22Rv1 (cell line): ENCODE measurements at regions not wholly inside any gene's neighbourhood (a gene's known extent, or its start where the extent isn't known, plus 50 kb on each side); places are given as distances from the start of the nearest gene placed in this dataset.

ENCODE experiments used
- CTCF ChIP-seq: fragments of 450-650 bp; IDR thresholded peaks from 2 replicates; pipeline ENCODE4 v1.5.1; 2017; ENCODE audit warnings: mild to moderate bottlenecking
- ZFX ChIP-seq: fragments of 450-650 bp; IDR thresholded peaks from 2 replicates; pipeline ENCODE4 v1.6.1; 2017; ENCODE audit warnings: antibody characterized with exemption, borderline replicate concordance

GRCh38 chr15:96736384-96736783, 405.9 kb downstream of the NR2F2 start:
- no peak for TF ChIP-seq CTCF
- no peak for TF ChIP-seq ZFX
